ENCODE measurements at regions not wholly inside any gene's neighbourhood (a gene's known extent, or its start where the extent isn't known, plus 50 kb on each side); places are given as distances from the start of the nearest gene placed in this dataset.

GRCh38 chr4:131459430-131460101 lies 1689.5 kb upstream of the PCDH10 start:
- Histone ChIP-seq H3K27me3 (ENCODE audit: control insufficient read depth in 4 of 4, insufficient read depth in 4 of 4, low read length in 3 of 4) (no peaks in the 10 kb centered on the region), H3K36me3 (ENCODE audit: control insufficient read depth in 4 of 4, insufficient read depth in 3 of 4, low read depth in 1 of 4, low read length in 3 of 4) (no peaks in the 10 kb centered on the region), H3K4me1 (ENCODE audit: control insufficient read depth in 4 of 4, insufficient read depth in 4 of 4, low read length in 3 of 4) (no peaks in the 10 kb centered on the region), H3K4me3 (ENCODE audit: low read depth in 1 of 3, low read length in 3 of 3) (no peak overlapping the region), H3K9ac (ENCODE audit: low read depth in 1 of 2, low read length in 2 of 2) (no peak overlapping the region), H3K9me3 (ENCODE audit: control insufficient read depth in 4 of 4, low read length in 3 of 4) (peaks cover 0 to 3% (median 0%) of the 10 kb centered on the region in 4 donors), H3K27ac (ENCODE audit: low read depth in 1 of 2, low read length in 2 of 2) (no peak overlapping the region)
- 42% methylated on average over 4 of the region's 4 CpGs for WGBS
- TF ChIP-seq YY1 (IDR thresholded peaks at IDR 0.05) (no peak), EGR1 (IDR thresholded peaks at IDR 0.05; ENCODE audit: low read depth in 2 of 2) (no peak), TAF1 (conservative IDR thresholded peaks at IDR 0.05) (no peak), FOXA2 (IDR thresholded peaks at IDR 0.05) (no peak)
- TF ChIP-seq, protein P1, sequence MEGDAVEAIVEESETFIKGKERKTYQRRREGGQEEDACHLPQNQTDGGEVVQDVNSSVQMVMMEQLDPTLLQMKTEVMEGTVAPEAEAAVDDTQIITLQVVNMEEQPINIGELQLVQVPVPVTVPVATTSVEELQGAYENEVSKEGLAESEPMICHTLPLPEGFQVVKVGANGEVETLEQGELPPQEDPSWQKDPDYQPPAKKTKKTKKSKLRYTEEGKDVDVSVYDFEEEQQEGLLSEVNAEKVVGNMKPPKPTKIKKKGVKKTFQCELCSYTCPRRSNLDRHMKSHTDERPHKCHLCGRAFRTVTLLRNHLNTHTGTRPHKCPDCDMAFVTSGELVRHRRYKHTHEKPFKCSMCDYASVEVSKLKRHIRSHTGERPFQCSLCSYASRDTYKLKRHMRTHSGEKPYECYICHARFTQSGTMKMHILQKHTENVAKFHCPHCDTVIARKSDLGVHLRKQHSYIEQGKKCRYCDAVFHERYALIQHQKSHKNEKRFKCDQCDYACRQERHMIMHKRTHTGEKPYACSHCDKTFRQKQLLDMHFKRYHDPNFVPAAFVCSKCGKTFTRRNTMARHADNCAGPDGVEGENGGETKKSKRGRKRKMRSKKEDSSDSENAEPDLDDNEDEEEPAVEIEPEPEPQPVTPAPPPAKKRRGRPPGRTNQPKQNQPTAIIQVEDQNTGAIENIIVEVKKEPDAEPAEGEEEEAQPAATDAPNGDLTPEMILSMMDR (IDR thresholded peaks at IDR 0.05; ENCODE audit: low read depth, low read length, missing input control): no peak
- DNase-seq (ENCODE audit: low spot score): no peak

DNA sequence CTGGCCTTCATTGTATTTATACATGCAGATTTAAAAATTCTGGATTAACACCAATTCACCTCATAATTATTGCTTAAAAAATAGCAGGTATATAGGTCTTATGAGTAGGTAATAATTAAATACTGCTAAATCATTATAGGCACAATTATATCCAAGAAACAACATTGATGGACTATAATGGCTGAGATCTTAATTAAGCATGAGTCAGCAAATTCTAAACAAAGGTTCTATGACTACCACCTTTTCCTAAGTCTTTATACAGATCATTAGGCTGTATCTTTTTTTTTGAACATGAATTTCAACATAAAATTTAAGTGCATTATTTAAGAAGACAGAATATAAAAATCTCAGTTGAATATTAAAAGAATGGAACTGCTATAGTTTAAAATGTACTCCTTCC lies 1678.7 kb upstream of the PCDH10 start:
- Histone ChIP-seq H3K36me3 (ENCODE audit: control insufficient read depth in 4 of 4, insufficient read depth in 3 of 4, low read depth in 1 of 4, low read length in 3 of 4) (no peaks in the 10 kb centered on the region), H3K9ac (ENCODE audit: low read depth in 1 of 2, low read length in 2 of 2) (no peak overlapping the region), H3K27me3 (ENCODE audit: control insufficient read depth in 4 of 4, insufficient read depth in 4 of 4, low read length in 3 of 4) (no peaks in the 10 kb centered on the region), H3K4me1 (ENCODE audit: control insufficient read depth in 4 of 4, insufficient read depth in 4 of 4, low read length in 3 of 4) (no peaks in the 10 kb centered on the region), H3K9me3 (ENCODE audit: control insufficient read depth in 4 of 4, low read length in 3 of 4) (no peaks in the 10 kb centered on the region), H3K27ac (ENCODE audit: low read depth in 1 of 2, low read length in 2 of 2) (no peak overlapping the region), H3K4me3 (ENCODE audit: low read depth in 1 of 3, low read length in 3 of 3) (no peak overlapping the region)
- TF ChIP-seq, protein P1 (IDR thresholded peaks at IDR 0.05; ENCODE audit: low read depth, low read length, missing input control): no peak
- TF ChIP-seq JUND (IDR thresholded peaks at IDR 0.05) (no peak), RXRA (IDR thresholded peaks at IDR 0.05) (no peak), YY1 (IDR thresholded peaks at IDR 0.05) (no peak), GABPA (IDR thresholded peaks at IDR 0.05 in 1 of 2, conservative IDR thresholded peaks at IDR 0.05 in 1 of 2) (no peak), ZBTB33 (IDR thresholded peaks at IDR 0.05) (no peak), TAF1 (conservative IDR thresholded peaks at IDR 0.05) (no peak)
- TF ChIP-seq, protein P2, sequence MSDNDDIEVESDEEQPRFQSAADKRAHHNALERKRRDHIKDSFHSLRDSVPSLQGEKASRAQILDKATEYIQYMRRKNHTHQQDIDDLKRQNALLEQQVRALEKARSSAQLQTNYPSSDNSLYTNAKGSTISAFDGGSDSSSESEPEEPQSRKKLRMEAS (IDR thresholded peaks at IDR 0.05): no peak
- DNase-seq (ENCODE audit: low spot score): no peak

- H3K27ac ChIP-seq (ENCODE audit: low read depth in 1 of 2, low read length in 2 of 2): no peak overlapping the region
- WGBS: 52% methylated on average over 2 of the region's 2 CpGs
- no peaks in the 10 kb centered on the region for H3K9me3 ChIP-seq (ENCODE audit: control insufficient read depth in 4 of 4, low read length in 3 of 4)
- no peak overlapping the region for H3K9ac ChIP-seq (ENCODE audit: low read depth in 1 of 2, low read length in 2 of 2)
- DNase-seq (ENCODE audit: low spot score): no peak
- no peak overlapping the region for H3K4me3 ChIP-seq (ENCODE audit: low read depth in 1 of 3, low read length in 3 of 3)
- no peaks in the 10 kb centered on the region for H3K4me1 ChIP-seq (ENCODE audit: control insufficient read depth in 4 of 4, insufficient read depth in 4 of 4, low read length in 3 of 4)
- no peaks in the 10 kb centered on the region for H3K36me3 ChIP-seq (ENCODE audit: control insufficient read depth in 4 of 4, insufficient read depth in 3 of 4, low read depth in 1 of 4, low read length in 3 of 4)
- H3K27me3 ChIP-seq (ENCODE audit: control insufficient read depth in 4 of 4, insufficient read depth in 4 of 4, low read length in 3 of 4): no peaks in the 10 kb centered on the region
- no peak for TF ChIP-seq JUND (IDR thresholded peaks at IDR 0.05)
- TF ChIP-seq HNF4G (IDR thresholded peaks at IDR 0.05): no peak
- TF ChIP-seq FOXA1 (IDR thresholded peaks at IDR 0.05): no peak
- no peak for TF ChIP-seq ATF3 (IDR thresholded peaks at IDR 0.05)
- no peak for TF ChIP-seq SP1 (IDR thresholded peaks at IDR 0.05)
- no peak for TF ChIP-seq FOXA2 (IDR thresholded peaks at IDR 0.05)
- no peak for TF ChIP-seq RAD21 (IDR thresholded peaks at IDR 0.05)
- TF ChIP-seq REST (IDR thresholded peaks at IDR 0.05): no peak
- TF ChIP-seq HNF4A (conservative IDR thresholded peaks at IDR 0.05): no peak
These were observed 1660.3 kb upstream of the PCDH10 start for GRCh38 chr4:131488772-131489171.
